Vagina (tissue), 2 donors: ENCODE measurements at regions not wholly inside any gene's neighbourhood (a gene's known extent, or its start where the extent isn't known, plus 50 kb on each side); places are given as distances from the start of the nearest gene placed in this dataset.
"Not testable (repeated sequence)": the region's sequence is repeated elsewhere in the genome, so short reads cannot be mapped to it uniquely, and the experiment has no call there.

Experiments used
- POLR2A ChIP-seq, 2 donors: fragments of 450-650 bp; IDR thresholded peaks; one replicate each; pipeline ENCODE4 v1.6.1; 2017; ENCODE audit warnings: antibody characterized with exemption in 2 of 2, mild to moderate bottlenecking in 2 of 2, moderate library complexity in 2 of 2
- POLR2AphosphoS5 ChIP-seq, 2 donors: sonication (generic); formaldehyde crosslinking; IDR thresholded peaks; one replicate each; pipeline ENCODE4 v1.9.0; 2017; ENCODE audit warnings: antibody characterized with exemption in 2 of 2, mild to moderate bottlenecking in 2 of 2, low read depth in 1 of 2; ENCODE audit not compliant: insufficient read depth in 1 of 2
- TF ChIP-seq, protein P1 (sequence below), 3 experiments: fragments of 450-650 bp in 2 of 3; fragments of 200-600 bp in 1 of 3; sonication (generic) in 1 of 3; IDR thresholded peaks; one replicate each; pipeline ENCODE4 v1.5.1; 2017 to 2019; ENCODE audit warnings: antibody characterized with exemption in 3 of 3, mild to moderate bottlenecking in 2 of 3, moderate library complexity in 2 of 3

DNA sequence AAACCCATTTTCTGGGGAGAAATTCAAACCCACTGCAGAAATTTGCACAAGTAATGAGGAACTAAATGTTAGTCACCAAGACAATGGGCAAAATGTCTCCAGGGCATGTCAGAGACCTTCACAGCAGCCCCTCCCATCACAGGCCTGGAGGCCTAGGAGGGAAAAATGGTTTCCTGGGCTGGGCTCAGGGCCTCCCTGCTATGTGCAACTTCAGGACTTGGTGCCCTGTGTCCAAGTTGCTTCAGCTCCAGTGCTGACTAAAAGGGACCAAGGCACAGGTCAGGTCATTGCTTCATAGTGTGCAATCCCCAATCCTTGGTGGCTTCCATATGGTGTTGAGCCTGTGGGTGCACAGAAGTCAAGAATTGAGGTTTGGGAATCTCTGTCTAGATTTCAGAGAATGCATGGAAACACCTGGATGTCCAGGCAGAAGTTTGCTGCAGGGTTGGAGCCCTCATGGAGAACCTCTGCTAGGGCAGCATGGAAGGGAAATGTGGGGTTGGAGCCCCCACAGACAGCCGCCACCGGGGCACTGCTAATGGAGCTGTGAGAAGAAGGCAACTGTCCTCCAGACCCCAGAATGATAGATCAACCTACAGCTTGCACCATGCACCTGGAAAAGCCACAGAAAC, 358.2 kb upstream of the C1orf174 start:
- TF ChIP-seq, protein P1, sequence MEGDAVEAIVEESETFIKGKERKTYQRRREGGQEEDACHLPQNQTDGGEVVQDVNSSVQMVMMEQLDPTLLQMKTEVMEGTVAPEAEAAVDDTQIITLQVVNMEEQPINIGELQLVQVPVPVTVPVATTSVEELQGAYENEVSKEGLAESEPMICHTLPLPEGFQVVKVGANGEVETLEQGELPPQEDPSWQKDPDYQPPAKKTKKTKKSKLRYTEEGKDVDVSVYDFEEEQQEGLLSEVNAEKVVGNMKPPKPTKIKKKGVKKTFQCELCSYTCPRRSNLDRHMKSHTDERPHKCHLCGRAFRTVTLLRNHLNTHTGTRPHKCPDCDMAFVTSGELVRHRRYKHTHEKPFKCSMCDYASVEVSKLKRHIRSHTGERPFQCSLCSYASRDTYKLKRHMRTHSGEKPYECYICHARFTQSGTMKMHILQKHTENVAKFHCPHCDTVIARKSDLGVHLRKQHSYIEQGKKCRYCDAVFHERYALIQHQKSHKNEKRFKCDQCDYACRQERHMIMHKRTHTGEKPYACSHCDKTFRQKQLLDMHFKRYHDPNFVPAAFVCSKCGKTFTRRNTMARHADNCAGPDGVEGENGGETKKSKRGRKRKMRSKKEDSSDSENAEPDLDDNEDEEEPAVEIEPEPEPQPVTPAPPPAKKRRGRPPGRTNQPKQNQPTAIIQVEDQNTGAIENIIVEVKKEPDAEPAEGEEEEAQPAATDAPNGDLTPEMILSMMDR (IDR thresholded peaks at IDR 0.05): not testable (repeated sequence)
- not testable (repeated sequence) for TF ChIP-seq POLR2AphosphoS5 (IDR thresholded peaks at IDR 0.05; ENCODE audit: insufficient read depth in 1 of 2, low read depth in 1 of 2); POLR2A (IDR thresholded peaks at IDR 0.05)
